CD14-positive monocyte (primary cell): ENCODE measurements at regions not wholly inside any gene's neighbourhood (a gene's known extent, or its start where the extent isn't known, plus 50 kb on each side); places are given as distances from the start of the nearest gene placed in this dataset.

Source experiments
- DNase-seq, 3 donors: peaks; one replicate each; pipeline ENCODE4 v3.0.0-alpha.2; 2011 to 2022
- H2AFZ ChIP-seq: 2 replicates; pipeline ENCODE4 v1.6.0; 2012; ENCODE audit warnings: mild to moderate bottlenecking, low read depth, low read length, inconsistent platforms; ENCODE audit not compliant: insufficient read depth, poor library complexity, severe bottlenecking
- H3K27ac ChIP-seq, 2 donors: 1 replicate in 1 of 2; 2 replicates in 1 of 2; pipeline ENCODE4 v1.5.1; 2012 to 2013; ENCODE audit warnings: low read length in 2 of 2, control low read depth in 1 of 2, inconsistent platforms in 1 of 2, low read depth in 1 of 2, mild to moderate bottlenecking in 1 of 2
- H3K27me3 ChIP-seq, 2 donors: one replicate each; pipeline versions ENCODE4 v1.6.0 to v1.6.1; 2011 to 2013; ENCODE audit warnings: low read length in 2 of 2; ENCODE audit not compliant: control insufficient read depth in 2 of 2, insufficient read depth in 2 of 2
- H3K36me3 ChIP-seq, 2 donors: replicated peaks in 1 of 2; 1 replicate in 1 of 2; 2 replicates in 1 of 2; pipeline versions ENCODE4 v1.5.1 to v1.6.1; 2012 to 2013; ENCODE audit warnings: low read length in 2 of 2, control low read depth in 1 of 2, inconsistent platforms in 1 of 2, mild to moderate bottlenecking in 1 of 2; ENCODE audit not compliant: insufficient read depth in 2 of 2, control insufficient read depth in 1 of 2
- H3K4me1 ChIP-seq, 2 donors: 1 replicate in 1 of 2; 2 replicates in 1 of 2; pipeline versions ENCODE4 v1.5.1 to v1.6.1; 2012 to 2013; ENCODE audit warnings: low read length in 2 of 2, control low read depth in 1 of 2, inconsistent platforms in 1 of 2, mild to moderate bottlenecking in 1 of 2, moderate library complexity in 1 of 2; ENCODE audit not compliant: insufficient read depth in 2 of 2, control insufficient read depth in 1 of 2
- H3K4me2 ChIP-seq: replicated peaks from 2 replicates; pipeline ENCODE3; 2012; ENCODE audit warnings: low read length, moderate library complexity, mild to moderate bottlenecking; ENCODE audit not compliant: poor library complexity, severe bottlenecking; ENCODE audit errors: extremely low read depth
- H3K4me3 ChIP-seq, 3 experiments: fragments of 200-600 bp in 1 of 3; sonication (generic) in 1 of 3; replicated peaks in 1 of 3; 1 replicate in 2 of 3; 2 replicates in 1 of 3; pipeline ENCODE4 v1.5.1; 2011 to 2013; ENCODE audit warnings: low read length in 3 of 3, mild to moderate bottlenecking in 3 of 3, control low read depth in 2 of 3, low read depth in 2 of 3, inconsistent platforms in 1 of 3, moderate library complexity in 1 of 3
- H3K79me2 ChIP-seq: 2 replicates; pipeline ENCODE4 v1.6.0; 2012; ENCODE audit warnings: mild to moderate bottlenecking, control low read depth, inconsistent platforms, low read length, moderate library complexity; ENCODE audit not compliant: insufficient read depth
- H3K9ac ChIP-seq: 2 replicates; pipeline ENCODE4 v1.6.0; 2017; ENCODE audit warnings: low read length, mild to moderate bottlenecking; ENCODE audit not compliant: insufficient read depth, poor library complexity, severe bottlenecking
- H3K9me3 ChIP-seq, 2 donors: replicated peaks in 1 of 2; 1 replicate in 1 of 2; 2 replicates in 1 of 2; pipeline versions ENCODE4 v1.5.1 to v1.6.1; 2012 to 2013; ENCODE audit warnings: low read length in 2 of 2, control low read depth in 1 of 2; ENCODE audit not compliant: control insufficient read depth in 1 of 2, insufficient read depth in 1 of 2
- H4K20me1 ChIP-seq: 2 replicates; pipeline ENCODE4 v1.6.0; 2012; ENCODE audit warnings: mild to moderate bottlenecking, low read length, control low read depth, moderate library complexity; ENCODE audit not compliant: insufficient read depth
- H3K27ac Mint-ChIP-seq, 7 donors: one replicate each; pipeline ENCODE4 v1.8.0; 2020; ENCODE audit warnings: mild to moderate bottlenecking in 7 of 7, mixed read lengths in 7 of 7, moderate library complexity in 6 of 7, inconsistent platforms in 2 of 7
- H3K27me3 Mint-ChIP-seq, 3 donors: one replicate each; pipeline ENCODE4 v1.8.0; 2021 to 2022; ENCODE audit warnings: low read depth in 3 of 3, mild to moderate bottlenecking in 3 of 3, mixed read lengths in 3 of 3, moderate library complexity in 3 of 3, inconsistent platforms in 1 of 3
- H3K36me3 Mint-ChIP-seq, 2 donors: one replicate each; pipeline ENCODE4 v1.8.0; 2020; ENCODE audit warnings: mixed read lengths in 2 of 2, inconsistent platforms in 1 of 2, mild to moderate bottlenecking in 1 of 2
- H3K4me1 Mint-ChIP-seq: one replicate; pipeline ENCODE4 v1.8.0; 2020; ENCODE audit warnings: mild to moderate bottlenecking, mixed read lengths
- H3K4me3 Mint-ChIP-seq, 2 donors: one replicate each; pipeline ENCODE4 v1.8.0; 2020; ENCODE audit warnings: mild to moderate bottlenecking in 2 of 2, mixed read lengths in 2 of 2, moderate library complexity in 1 of 2
- H3K9me3 Mint-ChIP-seq, 7 donors: one replicate each; pipeline ENCODE4 v1.8.0; 2020 to 2022; ENCODE audit warnings: mixed read lengths in 7 of 7, mild to moderate bottlenecking in 6 of 7, moderate library complexity in 6 of 7, inconsistent platforms in 2 of 7
- WGBS: methylation state at CpG from one replicate; pipeline ENCODE4 v1.1.5; 2013; ENCODE audit warnings: missing lambda C conversion rate; ENCODE audit not compliant: insufficient coverage; 5-methylcytosine and 5-hydroxymethylcytosine counted together
- intact Hi-C, 2 donors: fragments of 100-400 bp; cut with micrococcal nuclease; formaldehyde crosslinking; loops; one replicate each; pipeline versions ENCODE4 v1.15.0 to v1.15.1; 2023
- TF ChIP-seq, protein P1 (sequence below): fragments of 200-600 bp; IDR thresholded peaks from one replicate; pipeline ENCODE4 v1.8.0; 2022; ENCODE audit warnings: antibody characterized with exemption, mild to moderate bottlenecking

DNA sequence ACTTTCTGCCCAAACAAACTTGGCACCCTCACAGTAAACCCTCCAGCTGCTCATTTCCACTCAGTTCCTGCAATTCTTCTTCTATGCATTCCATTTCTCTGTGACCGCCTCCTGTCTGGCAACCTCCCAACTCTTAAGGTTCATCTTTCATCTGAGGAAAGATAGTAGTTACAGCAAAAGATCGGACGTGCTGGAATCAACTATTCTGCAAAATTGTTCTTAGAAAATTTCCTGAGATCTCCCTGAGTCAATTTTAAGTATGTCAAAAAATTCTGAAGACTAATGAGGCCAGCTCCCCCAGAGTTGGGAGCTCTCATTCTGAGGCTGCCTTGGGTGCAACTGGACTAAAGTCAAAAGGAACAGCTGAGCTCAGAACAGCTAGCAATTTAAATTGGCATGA, 1026.0 kb downstream of the ADGRL3 start:
- Mint-ChIP-seq H3K4me1 (no peaks in the 10 kb centered on the region), H3K4me3 (no peak overlapping the region), H3K27me3 (no peaks in the 10 kb centered on the region), H3K27ac (no peak overlapping the region), H3K9me3 (no peaks in the 10 kb centered on the region), H3K36me3 (no peaks in the 10 kb centered on the region)
- no peak overlapping the region for H2AFZ ChIP-seq
- no peak for DNase-seq
- no peak overlapping the region for H3K4me3 ChIP-seq
- H3K9ac ChIP-seq: no peak overlapping the region
- no peak overlapping the region for H3K4me2 ChIP-seq
- TF ChIP-seq, protein P1, sequence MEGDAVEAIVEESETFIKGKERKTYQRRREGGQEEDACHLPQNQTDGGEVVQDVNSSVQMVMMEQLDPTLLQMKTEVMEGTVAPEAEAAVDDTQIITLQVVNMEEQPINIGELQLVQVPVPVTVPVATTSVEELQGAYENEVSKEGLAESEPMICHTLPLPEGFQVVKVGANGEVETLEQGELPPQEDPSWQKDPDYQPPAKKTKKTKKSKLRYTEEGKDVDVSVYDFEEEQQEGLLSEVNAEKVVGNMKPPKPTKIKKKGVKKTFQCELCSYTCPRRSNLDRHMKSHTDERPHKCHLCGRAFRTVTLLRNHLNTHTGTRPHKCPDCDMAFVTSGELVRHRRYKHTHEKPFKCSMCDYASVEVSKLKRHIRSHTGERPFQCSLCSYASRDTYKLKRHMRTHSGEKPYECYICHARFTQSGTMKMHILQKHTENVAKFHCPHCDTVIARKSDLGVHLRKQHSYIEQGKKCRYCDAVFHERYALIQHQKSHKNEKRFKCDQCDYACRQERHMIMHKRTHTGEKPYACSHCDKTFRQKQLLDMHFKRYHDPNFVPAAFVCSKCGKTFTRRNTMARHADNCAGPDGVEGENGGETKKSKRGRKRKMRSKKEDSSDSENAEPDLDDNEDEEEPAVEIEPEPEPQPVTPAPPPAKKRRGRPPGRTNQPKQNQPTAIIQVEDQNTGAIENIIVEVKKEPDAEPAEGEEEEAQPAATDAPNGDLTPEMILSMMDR: no peak
- H3K27ac ChIP-seq: no peak overlapping the region
- intact Hi-C loops: no loop called here
- H3K27me3 ChIP-seq: no peaks in the 10 kb centered on the region
- H3K4me1 ChIP-seq: no peaks in the 10 kb centered on the region
- H3K36me3 ChIP-seq: no peaks in the 10 kb centered on the region
- H3K79me2 ChIP-seq: no peaks in the 10 kb centered on the region
- 100% methylated on average over 1 of the region's 3 CpGs for WGBS
- no peaks in the 10 kb centered on the region for H4K20me1 ChIP-seq
- no peaks in the 10 kb centered on the region for H3K9me3 ChIP-seq

DNA sequence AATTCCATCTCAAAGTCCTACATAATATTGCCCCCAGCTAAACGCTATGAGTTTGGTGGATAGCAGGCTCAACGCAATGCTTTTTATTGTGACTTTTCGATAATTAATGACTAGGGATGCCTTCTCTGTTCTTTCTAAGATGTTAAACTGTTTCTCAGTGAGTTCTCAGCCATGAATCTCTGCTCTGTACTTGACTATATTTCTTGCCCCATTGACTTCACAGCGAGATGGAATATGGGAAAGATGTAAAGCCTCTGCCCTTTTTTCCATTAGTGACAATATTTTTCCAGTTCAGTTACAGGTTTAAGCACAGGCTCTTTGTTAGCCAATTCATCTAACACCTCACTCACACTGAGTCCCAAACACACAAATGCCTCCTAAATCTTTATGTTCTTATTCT, 1022.0 kb downstream of the ADGRL3 start:
- TF ChIP-seq, protein P1: no peak
- Mint-ChIP-seq H3K27me3 (no peaks in the 10 kb centered on the region), H3K4me3 (no peak overlapping the region), H3K4me1 (no peaks in the 10 kb centered on the region), H3K9me3 (no peaks in the 10 kb centered on the region), H3K36me3 (no peaks in the 10 kb centered on the region), H3K27ac (no peak overlapping the region)
- WGBS: no CpG with 5 or more reads among the region's 4 CpGs
- no peaks in the 10 kb centered on the region for H3K4me1 ChIP-seq
- no peak for DNase-seq
- H3K4me3 ChIP-seq: no peak overlapping the region
- no peak overlapping the region for H3K27ac ChIP-seq
- no peak overlapping the region for H2AFZ ChIP-seq
- H3K79me2 ChIP-seq: no peaks in the 10 kb centered on the region
- H3K4me2 ChIP-seq: no peak overlapping the region
- no peak overlapping the region for H3K9ac ChIP-seq
- H3K27me3 ChIP-seq: no peaks in the 10 kb centered on the region
- H4K20me1 ChIP-seq: no peaks in the 10 kb centered on the region
- intact Hi-C loops: loop anchor here in 1 of 2 donors (5.0 kb wide), 1 partner anchor 260 kb away; no protein-coding TSS in a partner anchor
- no peaks in the 10 kb centered on the region for H3K9me3 ChIP-seq
- no peaks in the 10 kb centered on the region for H3K36me3 ChIP-seq
